ENCODE measurements at regions not wholly inside any gene's neighbourhood (a gene's known extent, or its start where the extent isn't known, plus 50 kb on each side); places are given as distances from the start of the nearest gene placed in this dataset.

DNA sequence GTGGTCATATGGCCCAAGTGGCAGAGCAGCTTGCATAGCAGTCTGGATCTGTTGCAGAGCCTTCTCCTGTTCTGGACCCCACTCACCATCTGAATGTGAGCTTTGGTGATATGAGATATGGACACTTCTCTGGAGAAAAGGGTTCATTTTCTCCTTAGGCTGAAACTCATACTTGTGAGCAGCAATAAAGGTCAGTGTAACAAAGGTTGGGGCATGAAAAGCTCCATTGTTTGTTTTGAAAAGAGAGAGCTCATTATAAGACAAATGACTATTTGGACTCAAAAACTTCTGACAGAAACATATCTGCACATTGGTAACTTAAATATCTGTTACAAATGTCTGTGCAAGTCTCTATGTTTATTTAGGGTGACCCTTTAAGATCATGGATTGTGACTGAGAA, 517.3 kb downstream of the MFSD1 start:
- Histone ChIP-seq H3K36me3 (ENCODE audit: control insufficient read depth, insufficient read depth, low read length) (no peaks in the 10 kb centered on the region), H3K9me3 (ENCODE audit: control insufficient read depth, low read length) (no peaks in the 10 kb centered on the region), H3K4me1 (ENCODE audit: control insufficient read depth, insufficient read depth, low read length) (no peaks in the 10 kb centered on the region), H3K27ac (ENCODE audit: low read depth, low read length) (no peak overlapping the region), H3K27me3 (ENCODE audit: control insufficient read depth, insufficient read depth, low read length, poor library complexity, severe bottlenecking) (no peaks in the 10 kb centered on the region), H3K9ac (ENCODE audit: extremely low read depth, low read length, poor library complexity, severe bottlenecking) (no peak overlapping the region), H3K4me3 (ENCODE audit: low read length) (no peak overlapping the region)
- Mint-ChIP-seq H3K9me3 (no peaks in the 10 kb centered on the region), H3K27me3 (ENCODE audit: insufficient read depth) (no peaks in the 10 kb centered on the region), H3K27ac (no peak overlapping the region), H3K4me1 (no peaks in the 10 kb centered on the region), H3K4me3 (no peak overlapping the region), H3K36me3 (ENCODE audit: low read depth) (no peaks in the 10 kb centered on the region)
- no peak for DNase-seq
- TF ChIP-seq, protein P1, sequence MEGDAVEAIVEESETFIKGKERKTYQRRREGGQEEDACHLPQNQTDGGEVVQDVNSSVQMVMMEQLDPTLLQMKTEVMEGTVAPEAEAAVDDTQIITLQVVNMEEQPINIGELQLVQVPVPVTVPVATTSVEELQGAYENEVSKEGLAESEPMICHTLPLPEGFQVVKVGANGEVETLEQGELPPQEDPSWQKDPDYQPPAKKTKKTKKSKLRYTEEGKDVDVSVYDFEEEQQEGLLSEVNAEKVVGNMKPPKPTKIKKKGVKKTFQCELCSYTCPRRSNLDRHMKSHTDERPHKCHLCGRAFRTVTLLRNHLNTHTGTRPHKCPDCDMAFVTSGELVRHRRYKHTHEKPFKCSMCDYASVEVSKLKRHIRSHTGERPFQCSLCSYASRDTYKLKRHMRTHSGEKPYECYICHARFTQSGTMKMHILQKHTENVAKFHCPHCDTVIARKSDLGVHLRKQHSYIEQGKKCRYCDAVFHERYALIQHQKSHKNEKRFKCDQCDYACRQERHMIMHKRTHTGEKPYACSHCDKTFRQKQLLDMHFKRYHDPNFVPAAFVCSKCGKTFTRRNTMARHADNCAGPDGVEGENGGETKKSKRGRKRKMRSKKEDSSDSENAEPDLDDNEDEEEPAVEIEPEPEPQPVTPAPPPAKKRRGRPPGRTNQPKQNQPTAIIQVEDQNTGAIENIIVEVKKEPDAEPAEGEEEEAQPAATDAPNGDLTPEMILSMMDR (conservative IDR thresholded peaks at IDR 0.05), result no peak

DNA sequence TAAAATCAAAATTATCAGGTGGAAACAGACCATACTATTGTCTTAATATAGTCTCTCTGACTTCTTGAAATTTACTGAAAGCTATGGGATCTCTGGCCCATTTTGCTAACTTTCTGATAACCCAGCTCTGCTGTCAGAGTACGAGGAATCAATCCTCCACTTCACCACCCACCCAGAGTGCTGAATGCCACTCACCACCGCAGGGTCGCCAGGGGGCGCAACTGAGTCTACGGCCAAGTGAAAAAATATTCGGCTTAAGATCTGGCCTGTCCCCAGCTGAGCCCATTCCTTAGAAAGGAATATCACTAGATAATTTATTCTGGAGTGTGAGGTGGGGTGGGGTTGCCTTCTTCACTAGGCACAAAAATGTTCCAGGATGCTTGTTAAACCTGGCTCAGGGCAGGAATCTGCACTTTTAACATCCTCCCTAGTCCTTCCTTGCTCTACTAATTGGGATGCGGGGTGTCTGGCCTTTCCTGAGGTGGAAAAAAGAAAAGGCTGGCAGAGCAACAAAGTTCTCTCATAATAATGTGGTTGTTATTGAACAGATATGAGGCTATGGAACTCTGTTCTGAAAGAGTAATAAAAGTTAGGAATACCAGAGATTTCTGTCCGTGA, 520.6 kb downstream of the MFSD1 start:
- no peak overlapping the region for H3K4me3 Mint-ChIP-seq
- TF ChIP-seq, protein P1 (conservative IDR thresholded peaks at IDR 0.05), result peak; percentile 96
- Histone ChIP-seq H3K9me3 (ENCODE audit: control insufficient read depth, low read length) (no peaks in the 10 kb centered on the region), H3K27me3 (ENCODE audit: control insufficient read depth, insufficient read depth, low read length, poor library complexity, severe bottlenecking) (no peaks in the 10 kb centered on the region), H3K9ac (ENCODE audit: extremely low read depth, low read length, poor library complexity, severe bottlenecking) (no peak overlapping the region), H3K4me3 (ENCODE audit: low read length) (no peak overlapping the region), H3K4me1 (ENCODE audit: control insufficient read depth, insufficient read depth, low read length) (no peaks in the 10 kb centered on the region), H3K27ac (ENCODE audit: low read depth, low read length) (no peak overlapping the region), H3K36me3 (ENCODE audit: control insufficient read depth, insufficient read depth, low read length) (no peaks in the 10 kb centered on the region)
- no peaks in the 10 kb centered on the region for H3K4me1 Mint-ChIP-seq
- H3K36me3 Mint-ChIP-seq (ENCODE audit: low read depth), result no peaks in the 10 kb centered on the region
- no peak overlapping the region for H3K27ac Mint-ChIP-seq
- H3K27me3 Mint-ChIP-seq (ENCODE audit: insufficient read depth), result no peaks in the 10 kb centered on the region
- no peaks in the 10 kb centered on the region for H3K9me3 Mint-ChIP-seq
- DNase-seq, result peak; percentile 93
- 45 to 86% methylated on average over 1 to 8 of the region's 8 CpGs for WGBS, 2 experiments (ENCODE audit: insufficient coverage in 1 of 2, insufficient read length in 1 of 2)

DNA sequence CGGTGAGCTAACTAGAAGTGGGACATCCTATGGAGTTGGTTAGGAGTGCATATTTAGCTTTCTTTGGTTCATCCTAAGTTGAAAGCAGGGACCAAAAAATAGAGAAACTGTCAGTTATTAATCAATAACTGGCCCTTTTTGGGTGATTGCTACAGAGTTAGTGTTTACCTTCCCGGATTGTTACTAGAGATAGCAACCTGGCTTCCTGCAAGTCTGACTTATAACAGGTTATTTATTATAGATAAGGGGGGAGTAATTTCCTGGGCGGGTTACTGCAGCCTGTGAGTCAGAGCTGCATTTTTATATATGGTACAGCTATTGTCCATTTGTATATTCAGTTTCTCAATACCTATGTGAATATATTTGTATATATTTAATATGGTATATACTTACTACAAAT, 522.0 kb downstream of the MFSD1 start:
- Mint-ChIP-seq H3K27ac (no peak overlapping the region), H3K9me3 (no peaks in the 10 kb centered on the region), H3K4me3 (no peak overlapping the region), H3K4me1 (no peaks in the 10 kb centered on the region), H3K36me3 (ENCODE audit: low read depth) (no peaks in the 10 kb centered on the region), H3K27me3 (ENCODE audit: insufficient read depth) (no peaks in the 10 kb centered on the region)
- no peak overlapping the region for H3K27ac ChIP-seq (ENCODE audit: low read depth, low read length)
- no peaks in the 10 kb centered on the region for H3K36me3 ChIP-seq (ENCODE audit: control insufficient read depth, insufficient read depth, low read length)
- H3K9me3 ChIP-seq (ENCODE audit: control insufficient read depth, low read length), result no peaks in the 10 kb centered on the region
- H3K9ac ChIP-seq (ENCODE audit: extremely low read depth, low read length, poor library complexity, severe bottlenecking), result no peak overlapping the region
- H3K4me3 ChIP-seq (ENCODE audit: low read length), result no peak overlapping the region
- TF ChIP-seq, protein P1 (conservative IDR thresholded peaks at IDR 0.05), result no peak
- H3K27me3 ChIP-seq (ENCODE audit: control insufficient read depth, insufficient read depth, low read length, poor library complexity, severe bottlenecking), result no peaks in the 10 kb centered on the region
- WGBS, 2 experiments (ENCODE audit: insufficient coverage in 1 of 2, insufficient read length in 1 of 2), result 97 to 100% methylated on average over 2 of the region's 3 CpGs
- no peak for DNase-seq
- no peaks in the 10 kb centered on the region for H3K4me1 ChIP-seq (ENCODE audit: control insufficient read depth, insufficient read depth, low read length)

Data from endodermal cell (in vitro differentiated cells).